Neural cell (in vitro differentiated cells): ENCODE measurements at regions not wholly inside any gene's neighbourhood (a gene's known extent, or its start where the extent isn't known, plus 50 kb on each side); places are given as distances from the start of the nearest gene placed in this dataset.
A peak's percentile ranks its signal among the peaks of the same experiment; 100 is the strongest.

Experiments used
- H2AFZ ChIP-seq: fragments of 200-600, 300-800 bp; sonication (generic), shearing (Covaris generic); 2 replicates; pipeline ENCODE4 v1.6.0; 2014; ENCODE audit warnings: low read depth, mild to moderate bottlenecking, antibody characterized with exemption, low read length, moderate library complexity
- H3F3A ChIP-seq: fragments of 200-600 bp; shearing (Covaris generic); 2 replicates; pipeline ENCODE4 v1.6.1; 2016; ENCODE audit warnings: mild to moderate bottlenecking, moderate library complexity, mixed read lengths, antibody characterized with exemption, low read length; ENCODE audit not compliant: insufficient read depth, poor library complexity, severe bottlenecking
- H3K27ac ChIP-seq: fragments of 200-600, 300-800 bp; sonication (generic), shearing (Covaris generic); 2 replicates; pipeline ENCODE4 v1.5.1; 2014; ENCODE audit warnings: mild to moderate bottlenecking, low read length, moderate library complexity
- H3K27me3 ChIP-seq: fragments of 300-800, 200-600 bp; sonication (generic), shearing (Covaris generic); 2 replicates; pipeline ENCODE4 v1.6.0; 2014; ENCODE audit warnings: mild to moderate bottlenecking, low read depth, low read length, moderate library complexity; ENCODE audit not compliant: insufficient read depth
- H3K36me3 ChIP-seq: fragments of 300-800, 200-600 bp; sonication (generic), shearing (Covaris generic); 2 replicates; pipeline ENCODE4 v1.5.1; 2014; ENCODE audit warnings: mild to moderate bottlenecking, antibody characterized with exemption, low read length, moderate library complexity; ENCODE audit not compliant: insufficient read depth
- H3K4me2 ChIP-seq: fragments of 300-800, 200-600 bp; sonication (generic), shearing (Covaris generic); 2 replicates; pipeline ENCODE4 v1.6.0; 2014; ENCODE audit warnings: mild to moderate bottlenecking, low read length
- H3K4me3 ChIP-seq: fragments of 300-800, 200-600 bp; sonication (generic), shearing (Covaris generic); 2 replicates; pipeline ENCODE4 v1.5.1; 2014; ENCODE audit warnings: mild to moderate bottlenecking, low read length, moderate library complexity
- H3K79me2 ChIP-seq: fragments of 200-600 bp; shearing (Covaris generic); replicated peaks from 2 replicates; pipeline ENCODE4 v1.6.0; 2014; ENCODE audit warnings: mild to moderate bottlenecking, low read length, moderate library complexity; ENCODE audit not compliant: insufficient read depth
- H3K9ac ChIP-seq: fragments of 300-800, 200-600 bp; sonication (generic), shearing (Covaris generic); 2 replicates; pipeline ENCODE4 v1.6.1; 2016; ENCODE audit warnings: mild to moderate bottlenecking, low read length, mixed read lengths
- H3K9me2 ChIP-seq: fragments of 200-600 bp; shearing (Covaris generic); 2 replicates; pipeline ENCODE4 v1.6.1; 2016; ENCODE audit warnings: mild to moderate bottlenecking, low read length, mixed read lengths; ENCODE audit not compliant: insufficient read depth
- H3K9me3 ChIP-seq: fragments of 200-600, 300-800 bp; sonication (generic), shearing (Covaris generic); 2 replicates; pipeline ENCODE4 v1.6.1; 2016; ENCODE audit warnings: mild to moderate bottlenecking, mixed run types, low read length, moderate library complexity, mixed read lengths
- H4K20me1 ChIP-seq: fragments of 200-600 bp; shearing (Covaris generic); 2 replicates; pipeline ENCODE4 v1.6.1; 2016; ENCODE audit warnings: mild to moderate bottlenecking, mixed run types; ENCODE audit not compliant: insufficient read depth
- EP300 ChIP-seq: fragments of 450-650 bp; conservative IDR thresholded peaks from 2 replicates; pipeline ENCODE4 v1.6.1; 2014; ENCODE audit warnings: antibody characterized with exemption, mild to moderate bottlenecking, moderate library complexity; ENCODE audit not compliant: poor library complexity, severe bottlenecking
- EZH2 ChIP-seq: fragments of 200-600, 300-800 bp; shearing (Covaris generic), sonication (generic); IDR thresholded peaks from 2 replicates; pipeline ENCODE4 v1.6.1; 2014; ENCODE audit warnings: antibody characterized with exemption, low read length, borderline replicate concordance, mild to moderate bottlenecking; ENCODE audit not compliant: insufficient read depth, poor library complexity, severe bottlenecking
- MXI1 ChIP-seq: fragments of 450-650 bp; conservative IDR thresholded peaks from 2 replicates; pipeline ENCODE4 v1.6.1; 2014; ENCODE audit warnings: antibody characterized with exemption, mild to moderate bottlenecking; ENCODE audit not compliant: poor library complexity, severe bottlenecking
- POLR2AphosphoS5 ChIP-seq: IDR thresholded peaks from 2 replicates; pipeline ENCODE4 v1.6.1; 2012
- RAD21 ChIP-seq: fragments of 450-650 bp; conservative IDR thresholded peaks from 2 replicates; pipeline ENCODE4 v1.6.1; 2014; ENCODE audit warnings: antibody characterized with exemption, mild to moderate bottlenecking, moderate library complexity
- SMC3 ChIP-seq: fragments of 450-650 bp; conservative IDR thresholded peaks from 2 replicates; pipeline ENCODE4 v1.6.1; 2014; ENCODE audit warnings: antibody characterized with exemption, mild to moderate bottlenecking, moderate library complexity; ENCODE audit not compliant: poor library complexity
- TAF1 ChIP-seq: IDR thresholded peaks from 2 replicates; pipeline ENCODE4 v1.6.1; 2012; ENCODE audit warnings: low read depth
- TF ChIP-seq, protein P1 (sequence below): IDR thresholded peaks from 2 replicates; pipeline ENCODE4 v1.6.1; 2012; ENCODE audit warnings: borderline replicate concordance
- TF ChIP-seq, protein P2 (sequence below): fragments of 450-650 bp; IDR thresholded peaks from 2 replicates; pipeline ENCODE4 v1.5.1; 2014; ENCODE audit warnings: antibody characterized with exemption, mild to moderate bottlenecking, moderate library complexity; ENCODE audit not compliant: poor library complexity, severe bottlenecking

DNA sequence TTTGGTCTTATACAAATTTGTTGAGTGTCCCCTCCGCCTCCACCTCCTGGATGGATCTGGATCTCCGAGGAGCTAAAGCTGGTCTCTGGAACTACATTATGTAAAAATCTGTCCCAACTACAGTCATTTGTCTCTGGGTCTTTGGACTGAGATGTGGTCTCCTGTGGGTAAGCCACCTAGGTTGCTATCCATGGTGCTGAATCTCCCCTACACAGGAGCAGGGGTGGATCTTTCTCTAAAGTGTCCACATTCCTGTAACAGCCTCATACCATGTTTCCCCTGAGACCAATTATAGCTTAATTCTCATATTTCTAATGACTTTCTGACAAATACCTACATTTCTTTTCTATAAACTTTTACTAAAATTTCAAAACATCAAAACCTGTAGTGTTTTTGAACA is 625.8 kb downstream of the TAFA4 start:
- no peak overlapping the region for H3K27ac ChIP-seq
- no peak overlapping the region for H3K4me3 ChIP-seq
- no peak overlapping the region for H3K9ac ChIP-seq
- no peaks in the 10 kb centered on the region for H3K9me3 ChIP-seq
- H3F3A ChIP-seq = no peaks in the 10 kb centered on the region
- no peaks in the 10 kb centered on the region for H3K9me2 ChIP-seq
- H3K27me3 ChIP-seq = no peaks in the 10 kb centered on the region
- H2AFZ ChIP-seq = no peak overlapping the region
- no peaks in the 10 kb centered on the region for H3K79me2 ChIP-seq
- H3K4me2 ChIP-seq = no peak overlapping the region
- H3K36me3 ChIP-seq = no peaks in the 10 kb centered on the region
- no peaks in the 10 kb centered on the region for H4K20me1 ChIP-seq
- TF ChIP-seq SMC3 = no peak
- TF ChIP-seq, protein P1, sequence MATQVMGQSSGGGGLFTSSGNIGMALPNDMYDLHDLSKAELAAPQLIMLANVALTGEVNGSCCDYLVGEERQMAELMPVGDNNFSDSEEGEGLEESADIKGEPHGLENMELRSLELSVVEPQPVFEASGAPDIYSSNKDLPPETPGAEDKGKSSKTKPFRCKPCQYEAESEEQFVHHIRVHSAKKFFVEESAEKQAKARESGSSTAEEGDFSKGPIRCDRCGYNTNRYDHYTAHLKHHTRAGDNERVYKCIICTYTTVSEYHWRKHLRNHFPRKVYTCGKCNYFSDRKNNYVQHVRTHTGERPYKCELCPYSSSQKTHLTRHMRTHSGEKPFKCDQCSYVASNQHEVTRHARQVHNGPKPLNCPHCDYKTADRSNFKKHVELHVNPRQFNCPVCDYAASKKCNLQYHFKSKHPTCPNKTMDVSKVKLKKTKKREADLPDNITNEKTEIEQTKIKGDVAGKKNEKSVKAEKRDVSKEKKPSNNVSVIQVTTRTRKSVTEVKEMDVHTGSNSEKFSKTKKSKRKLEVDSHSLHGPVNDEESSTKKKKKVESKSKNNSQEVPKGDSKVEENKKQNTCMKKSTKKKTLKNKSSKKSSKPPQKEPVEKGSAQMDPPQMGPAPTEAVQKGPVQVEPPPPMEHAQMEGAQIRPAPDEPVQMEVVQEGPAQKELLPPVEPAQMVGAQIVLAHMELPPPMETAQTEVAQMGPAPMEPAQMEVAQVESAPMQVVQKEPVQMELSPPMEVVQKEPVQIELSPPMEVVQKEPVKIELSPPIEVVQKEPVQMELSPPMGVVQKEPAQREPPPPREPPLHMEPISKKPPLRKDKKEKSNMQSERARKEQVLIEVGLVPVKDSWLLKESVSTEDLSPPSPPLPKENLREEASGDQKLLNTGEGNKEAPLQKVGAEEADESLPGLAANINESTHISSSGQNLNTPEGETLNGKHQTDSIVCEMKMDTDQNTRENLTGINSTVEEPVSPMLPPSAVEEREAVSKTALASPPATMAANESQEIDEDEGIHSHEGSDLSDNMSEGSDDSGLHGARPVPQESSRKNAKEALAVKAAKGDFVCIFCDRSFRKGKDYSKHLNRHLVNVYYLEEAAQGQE = peak; percentile 55

DNA sequence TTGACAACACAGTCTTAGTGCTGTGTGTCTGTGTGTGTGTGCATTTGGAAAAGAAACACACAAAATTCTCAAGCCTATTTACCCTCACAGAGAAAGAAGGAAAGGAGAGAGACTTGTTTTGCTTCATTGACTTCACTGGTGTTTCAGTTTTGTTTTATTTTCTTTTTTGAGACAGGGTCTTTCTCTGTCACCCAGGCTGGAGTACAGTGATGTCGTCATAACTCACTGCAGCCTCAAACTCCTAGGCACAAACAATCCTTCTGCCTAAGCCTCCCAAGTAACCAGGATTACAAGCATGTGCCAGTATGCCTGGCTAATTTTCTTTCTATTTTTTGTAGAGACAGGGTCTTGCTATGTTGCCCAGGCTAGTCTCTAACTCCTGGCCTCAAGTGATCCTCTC is 636.9 kb downstream of the TAFA4 start:
- no peak overlapping the region for H3K9ac ChIP-seq
- H4K20me1 ChIP-seq = no peaks in the 10 kb centered on the region
- TF ChIP-seq RAD21 (no peak), EZH2 (no peak), POLR2AphosphoS5 (no peak), MXI1 (no peak), EP300 (no peak), TAF1 (no peak), SMC3 (no peak)
- TF ChIP-seq, protein P2, sequence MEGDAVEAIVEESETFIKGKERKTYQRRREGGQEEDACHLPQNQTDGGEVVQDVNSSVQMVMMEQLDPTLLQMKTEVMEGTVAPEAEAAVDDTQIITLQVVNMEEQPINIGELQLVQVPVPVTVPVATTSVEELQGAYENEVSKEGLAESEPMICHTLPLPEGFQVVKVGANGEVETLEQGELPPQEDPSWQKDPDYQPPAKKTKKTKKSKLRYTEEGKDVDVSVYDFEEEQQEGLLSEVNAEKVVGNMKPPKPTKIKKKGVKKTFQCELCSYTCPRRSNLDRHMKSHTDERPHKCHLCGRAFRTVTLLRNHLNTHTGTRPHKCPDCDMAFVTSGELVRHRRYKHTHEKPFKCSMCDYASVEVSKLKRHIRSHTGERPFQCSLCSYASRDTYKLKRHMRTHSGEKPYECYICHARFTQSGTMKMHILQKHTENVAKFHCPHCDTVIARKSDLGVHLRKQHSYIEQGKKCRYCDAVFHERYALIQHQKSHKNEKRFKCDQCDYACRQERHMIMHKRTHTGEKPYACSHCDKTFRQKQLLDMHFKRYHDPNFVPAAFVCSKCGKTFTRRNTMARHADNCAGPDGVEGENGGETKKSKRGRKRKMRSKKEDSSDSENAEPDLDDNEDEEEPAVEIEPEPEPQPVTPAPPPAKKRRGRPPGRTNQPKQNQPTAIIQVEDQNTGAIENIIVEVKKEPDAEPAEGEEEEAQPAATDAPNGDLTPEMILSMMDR = no peak
- TF ChIP-seq, protein P1 = no peak

More for the DNA sequence above, 636.9 kb downstream of the TAFA4 start:
- H3K36me3 ChIP-seq = no peaks in the 10 kb centered on the region
- no peak overlapping the region for H3K27ac ChIP-seq
- no peak overlapping the region for H3K4me3 ChIP-seq
- H3K79me2 ChIP-seq = no peaks in the 10 kb centered on the region
- H3K4me2 ChIP-seq = no peak overlapping the region
- H2AFZ ChIP-seq = no peak overlapping the region
- H3K27me3 ChIP-seq = no peaks in the 10 kb centered on the region
- no peaks in the 10 kb centered on the region for H3K9me2 ChIP-seq
- H3F3A ChIP-seq = no peaks in the 10 kb centered on the region
- no peaks in the 10 kb centered on the region for H3K9me3 ChIP-seq
